Body of pancreas (tissue), 4 donors: ENCODE measurements at regions not wholly inside any gene's neighbourhood (a gene's known extent, or its start where the extent isn't known, plus 50 kb on each side); places are given as distances from the start of the nearest gene placed in this dataset.

Source experiments
- POLR2A ChIP-seq, 3 donors: fragments of 450-650 bp; IDR thresholded peaks; one replicate each; pipeline ENCODE4 v1.6.1; 2016; ENCODE audit warnings: antibody characterized with exemption in 3 of 3, mild to moderate bottlenecking in 2 of 3
- TF ChIP-seq, protein P1 (sequence below), 7 experiments: fragments of 450-650 bp in 4 of 7; fragments of 200-600 bp in 3 of 7; sonication (generic) in 3 of 7; IDR thresholded peaks; one replicate each; pipeline ENCODE4 v1.5.1; 2016 to 2019; ENCODE audit warnings: antibody characterized with exemption in 7 of 7

DNA sequence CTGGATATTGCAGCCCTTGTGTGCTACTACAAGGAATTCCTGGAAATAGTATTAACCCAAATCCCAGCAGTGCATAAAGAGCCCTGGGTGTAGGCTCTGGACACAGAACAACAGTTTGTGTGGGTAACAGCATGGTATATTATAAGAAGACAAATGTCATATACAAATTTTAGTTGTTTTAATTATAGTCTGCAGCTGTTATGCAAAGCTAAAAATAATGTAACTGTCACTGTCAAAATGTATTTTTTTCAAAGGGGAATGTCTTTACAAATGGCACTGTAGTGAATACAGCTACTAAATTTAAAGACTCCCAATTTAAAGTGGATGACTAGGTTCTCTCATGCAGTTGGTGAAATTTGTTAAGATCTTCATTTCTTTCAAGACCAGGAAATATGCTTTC lies 339.0 kb downstream of the GPR37 start:
- TF ChIP-seq, protein P1, sequence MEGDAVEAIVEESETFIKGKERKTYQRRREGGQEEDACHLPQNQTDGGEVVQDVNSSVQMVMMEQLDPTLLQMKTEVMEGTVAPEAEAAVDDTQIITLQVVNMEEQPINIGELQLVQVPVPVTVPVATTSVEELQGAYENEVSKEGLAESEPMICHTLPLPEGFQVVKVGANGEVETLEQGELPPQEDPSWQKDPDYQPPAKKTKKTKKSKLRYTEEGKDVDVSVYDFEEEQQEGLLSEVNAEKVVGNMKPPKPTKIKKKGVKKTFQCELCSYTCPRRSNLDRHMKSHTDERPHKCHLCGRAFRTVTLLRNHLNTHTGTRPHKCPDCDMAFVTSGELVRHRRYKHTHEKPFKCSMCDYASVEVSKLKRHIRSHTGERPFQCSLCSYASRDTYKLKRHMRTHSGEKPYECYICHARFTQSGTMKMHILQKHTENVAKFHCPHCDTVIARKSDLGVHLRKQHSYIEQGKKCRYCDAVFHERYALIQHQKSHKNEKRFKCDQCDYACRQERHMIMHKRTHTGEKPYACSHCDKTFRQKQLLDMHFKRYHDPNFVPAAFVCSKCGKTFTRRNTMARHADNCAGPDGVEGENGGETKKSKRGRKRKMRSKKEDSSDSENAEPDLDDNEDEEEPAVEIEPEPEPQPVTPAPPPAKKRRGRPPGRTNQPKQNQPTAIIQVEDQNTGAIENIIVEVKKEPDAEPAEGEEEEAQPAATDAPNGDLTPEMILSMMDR (IDR thresholded peaks at IDR 0.05): no peak
- TF ChIP-seq POLR2A (IDR thresholded peaks at IDR 0.05): no peak
